ENCODE measurements at regions not wholly inside any gene's neighbourhood (a gene's known extent, or its start where the extent isn't known, plus 50 kb on each side); places are given as distances from the start of the nearest gene placed in this dataset.
"Not testable (repeated sequence)": the region's sequence is repeated elsewhere in the genome, so short reads cannot be mapped to it uniquely, and the experiment has no call there.

GRCh38 chr6:66326228-66326627, 619.2 kb upstream of the EYS start:
- no peak for DNase-seq

DNA sequence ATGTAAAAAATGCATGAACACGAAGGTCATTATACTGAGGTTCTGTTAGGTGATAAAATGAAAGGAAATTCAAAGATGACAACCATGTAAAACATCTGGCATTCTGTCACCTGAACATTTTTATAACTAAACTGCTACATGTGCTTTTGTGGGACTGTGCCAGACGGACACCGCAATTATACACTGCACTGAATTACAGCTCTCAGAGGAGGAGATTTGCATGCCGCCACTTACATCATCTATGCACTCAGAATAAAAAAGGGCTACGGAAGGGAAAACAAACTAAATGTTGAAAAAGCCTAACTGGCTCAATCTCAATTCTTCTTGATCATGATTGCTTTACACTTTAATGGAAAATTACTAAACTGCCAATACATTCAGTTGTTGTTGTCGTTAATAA, 614.0 kb upstream of the EYS start:
- no peak for DNase-seq

- no peak for DNase-seq
These were observed 600.5 kb upstream of the EYS start for GRCh38 chr6:66307490-66307889.

DNA sequence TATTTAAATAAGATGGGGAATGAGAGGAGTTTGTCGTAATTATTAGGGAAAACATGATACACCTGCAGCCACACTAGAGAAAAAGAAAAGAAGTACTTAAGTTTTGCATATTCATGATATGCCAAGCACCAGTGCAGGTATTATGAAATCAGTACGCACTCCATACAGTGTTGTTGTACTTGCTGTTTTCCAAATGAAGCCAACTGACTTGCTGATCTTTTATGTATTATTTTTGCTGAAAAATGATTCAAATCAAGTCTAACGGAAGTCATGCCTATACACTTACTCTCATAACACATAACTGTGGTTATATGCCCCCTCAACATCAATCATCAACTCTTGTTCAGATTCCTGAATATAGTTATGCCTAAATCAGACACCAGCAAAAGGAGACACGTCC, 584.9 kb upstream of the EYS start:
- no peak for DNase-seq

- DNase-seq, result no peak
These were observed 582.9 kb upstream of the EYS start for GRCh38 chr6:66289889-66290288.

DNA sequence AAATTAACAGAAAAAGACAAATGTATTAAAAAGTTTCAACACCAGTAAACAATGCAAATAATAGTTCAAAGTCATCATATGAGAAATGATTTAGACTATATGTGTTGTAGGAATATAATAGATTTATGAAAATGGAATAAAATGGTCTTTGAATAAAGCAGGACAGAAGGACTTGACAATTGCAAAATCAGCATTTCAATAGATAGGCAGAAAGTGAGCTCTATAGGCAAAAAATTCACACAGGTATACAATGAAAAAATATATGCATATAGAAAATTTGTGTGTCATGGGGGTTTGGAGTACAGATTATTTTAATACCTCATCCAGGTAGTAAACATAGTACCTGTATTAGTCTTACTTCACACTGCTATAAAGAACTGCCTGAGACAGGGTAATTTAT, 571.1 kb upstream of the EYS start:
- DNase-seq, result no peak

- DNase-seq, result no peak
These were observed 570.4 kb upstream of the EYS start for GRCh38 chr6:66277400-66277799.

DNA sequence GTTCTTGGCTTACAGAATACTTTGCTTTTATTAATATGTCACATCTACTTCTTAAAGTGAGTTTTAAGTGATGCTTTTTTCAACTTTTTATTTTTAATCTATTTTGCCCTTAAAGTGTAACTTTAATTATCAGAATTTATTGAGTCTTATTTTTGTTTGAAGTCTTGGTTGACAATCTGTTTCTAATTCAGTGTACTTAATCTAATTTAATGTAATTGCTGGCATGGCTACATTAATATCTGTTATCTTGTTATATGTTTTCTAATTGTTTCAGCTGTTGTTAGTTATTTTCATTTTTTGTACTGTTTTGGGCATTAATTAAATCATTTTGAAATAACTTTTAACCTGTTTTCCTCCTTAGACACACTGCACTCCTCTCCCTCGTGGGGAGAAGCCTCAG, 558.7 kb upstream of the EYS start:
- DNase-seq, result no peak

- DNase-seq, result no peak
These were observed 557.4 kb upstream of the EYS start for GRCh38 chr6:66264376-66264775.

DNA sequence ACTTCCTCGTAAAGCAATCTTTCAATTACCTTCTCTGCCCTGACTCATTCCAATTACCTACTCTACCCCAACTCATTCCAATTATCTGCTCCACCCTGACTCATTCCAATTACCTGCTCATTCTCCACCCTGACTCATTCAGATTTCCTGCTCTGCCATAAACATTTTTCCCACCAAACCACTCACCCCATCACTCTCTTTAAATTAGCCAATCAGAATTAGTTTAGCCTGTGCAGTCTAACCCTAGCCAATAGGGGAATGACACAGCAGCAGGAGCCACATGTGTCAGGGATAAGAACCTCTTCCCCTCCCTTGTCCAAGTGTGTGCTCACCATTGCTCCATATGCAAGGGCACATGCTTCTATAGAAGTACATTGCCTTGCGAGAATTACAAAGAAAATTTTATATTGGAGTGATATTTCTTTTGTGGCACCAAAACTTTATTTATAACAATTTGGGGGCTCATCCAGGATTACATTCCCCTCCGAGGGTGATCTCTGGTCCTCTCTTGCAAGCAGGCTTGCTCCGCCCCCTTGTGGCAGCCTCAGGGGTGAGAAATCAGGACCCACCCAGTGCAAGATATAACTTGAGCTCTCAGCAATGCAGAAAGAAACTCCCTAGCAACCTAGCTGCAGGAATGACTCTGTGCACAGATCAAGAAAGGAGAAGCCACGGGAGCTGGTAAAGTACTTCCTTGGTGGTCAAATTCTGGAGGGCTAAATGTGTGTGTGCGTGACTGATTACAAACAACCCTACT, 551.9 kb upstream of the EYS start:
- not testable (repeated sequence) for DNase-seq

GRCh38 chr6:66245231-66245630, 538.2 kb upstream of the EYS start:
- DNase-seq, result no peak

- DNase-seq, result no peak
These were observed 531.8 kb upstream of the EYS start for GRCh38 chr6:66238851-66239250.

- DNase-seq, result no peak
These were observed 525.9 kb upstream of the EYS start for GRCh38 chr6:66232890-66233289.

DNA sequence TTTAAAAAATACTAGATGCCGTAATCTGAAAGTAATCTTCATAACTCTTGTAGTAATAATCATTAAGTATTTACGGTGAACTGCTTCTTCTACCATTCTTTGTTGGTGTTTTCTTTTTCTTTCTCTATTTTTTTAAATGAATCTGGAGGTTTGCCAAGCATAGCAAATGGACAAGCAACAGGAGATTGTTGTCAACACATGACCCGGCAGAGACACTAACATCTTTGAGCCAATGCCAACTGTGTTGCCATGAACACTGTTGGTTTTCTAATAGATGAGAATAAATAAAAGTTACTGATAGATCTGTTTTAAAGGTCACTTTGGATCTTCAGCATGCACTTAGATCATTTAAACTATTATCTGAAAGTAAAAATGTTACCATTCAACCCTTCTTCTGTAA, 523.6 kb upstream of the EYS start:
- DNase-seq, result no peak

DNA sequence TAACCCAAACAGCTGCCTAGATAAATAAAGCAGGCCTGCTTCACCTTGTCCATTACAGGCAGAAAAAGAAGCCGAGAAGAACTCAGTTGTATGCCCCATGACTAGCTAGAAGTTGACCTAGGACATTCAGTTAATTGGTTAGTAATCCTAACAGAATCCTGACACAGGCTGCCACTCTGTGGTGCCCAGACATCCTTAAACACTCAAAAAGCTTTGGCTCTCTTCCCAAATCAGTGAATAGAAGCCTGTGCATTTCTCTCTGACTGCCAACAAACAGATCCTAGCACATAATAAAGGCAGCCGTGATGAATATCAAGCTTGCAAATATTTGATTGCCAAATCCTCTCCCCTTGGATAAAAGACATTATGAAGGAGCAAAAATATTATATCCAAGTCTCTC, 519.1 kb upstream of the EYS start:
- DNase-seq, result no peak

DNA sequence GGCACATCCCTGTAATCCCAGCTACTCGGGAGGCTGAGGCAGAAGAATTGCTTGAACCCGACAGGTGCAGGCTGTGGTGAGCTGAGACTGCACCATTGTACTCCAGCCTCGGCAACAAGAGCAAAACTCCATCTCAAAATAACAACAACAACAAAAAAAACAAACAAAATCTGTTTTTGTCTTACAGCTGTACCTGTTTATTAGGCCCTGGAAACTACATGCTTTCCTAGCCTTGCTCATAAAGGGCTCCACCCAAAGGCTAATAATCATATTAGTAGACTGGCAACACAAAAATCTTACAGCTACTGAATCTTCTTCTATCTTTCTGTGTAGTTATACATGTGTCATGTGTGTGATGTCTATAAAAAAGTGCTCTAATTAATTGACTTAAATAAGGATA, 503.9 kb upstream of the EYS start:
- peak; percentile 3 for DNase-seq

GRCh38 chr6:66200390-66200789, 493.4 kb upstream of the EYS start:
- no peak for DNase-seq

DNA sequence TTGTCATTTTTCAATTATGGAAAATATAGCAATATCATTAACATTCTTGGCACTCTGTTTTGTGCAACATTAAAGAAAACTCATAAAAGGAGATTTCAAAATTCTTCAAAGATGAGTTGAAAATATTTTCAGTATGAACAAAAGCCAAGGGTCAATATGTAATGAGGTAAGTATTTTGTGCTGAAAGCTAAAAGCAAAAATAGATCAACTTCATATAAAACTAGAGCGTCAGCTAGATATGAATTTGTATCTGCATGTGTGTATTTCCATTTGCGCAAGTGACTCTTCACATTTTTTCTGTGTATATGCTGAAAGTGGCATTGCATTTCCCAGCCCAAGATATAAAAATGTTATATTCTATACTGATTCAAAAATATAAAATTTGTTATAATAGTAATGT, 492.1 kb upstream of the EYS start:
- no peak for DNase-seq

- DNase-seq, result no peak
These were observed 491.1 kb upstream of the EYS start for GRCh38 chr6:66198062-66198624.

DNA sequence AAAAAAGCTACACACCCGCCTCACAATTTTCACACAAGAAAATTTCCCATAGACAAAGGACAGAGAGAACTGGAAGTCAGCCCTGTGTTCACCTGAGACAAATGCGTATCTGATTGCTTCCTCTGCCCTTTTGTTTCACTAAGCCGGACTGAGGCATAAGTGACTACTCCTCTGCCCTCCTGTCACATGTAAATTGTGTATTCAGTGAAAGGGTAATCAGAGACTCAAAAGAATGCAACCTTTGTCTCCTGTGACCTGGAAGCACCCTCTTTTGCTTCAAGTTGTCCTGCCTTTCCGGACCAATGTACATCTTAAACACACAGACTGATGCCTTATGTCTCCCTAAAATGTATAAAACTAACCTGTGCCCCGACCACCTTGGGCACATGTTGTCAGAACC, 483.8 kb upstream of the EYS start:
- no peak for DNase-seq

- DNase-seq, result no peak
These were observed 482.9 kb upstream of the EYS start for GRCh38 chr6:66189915-66190314.

DNA sequence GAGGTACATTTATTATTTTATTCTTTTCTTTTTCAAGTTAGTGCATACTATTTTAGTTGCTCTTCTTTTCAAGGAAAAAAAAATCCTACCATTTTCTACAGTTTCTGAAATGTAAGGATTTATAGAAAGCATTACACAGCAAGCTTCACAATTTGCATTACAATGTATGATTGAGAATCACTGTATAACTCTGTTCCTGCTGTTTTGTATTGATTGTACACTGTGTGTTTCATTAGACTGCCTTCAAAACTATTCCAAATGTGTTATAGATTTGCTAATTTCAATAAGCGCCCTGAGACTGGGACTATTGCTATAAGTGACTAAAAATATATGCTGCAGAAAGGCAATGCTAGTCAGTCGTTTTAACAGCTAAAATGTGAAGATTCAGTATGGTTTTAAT, 479.7 kb upstream of the EYS start:
- DNase-seq, result no peak

GRCh38 chr6:66184091-66184490, 477.1 kb upstream of the EYS start:
- DNase-seq, result no peak

- no peak for DNase-seq
These were observed 472.3 kb upstream of the EYS start for GRCh38 chr6:66179361-66179760.

GRCh38 chr6:66173587-66173986, 466.6 kb upstream of the EYS start:
- DNase-seq, result no peak

Data from CD4-positive, alpha-beta T cell treated with Interleukin-12 subunit alpha and Interleukin-12 subunit beta, for 1 hour (primary cell).